PC-9 (cell line): ENCODE measurements at regions not wholly inside any gene's neighbourhood (a gene's known extent, or its start where the extent isn't known, plus 50 kb on each side); places are given as distances from the start of the nearest gene placed in this dataset.

Source experiments
- EZH2 ChIP-seq: fragments of 200-600 bp; sonication (generic); IDR thresholded peaks from 2 replicates; pipeline ENCODE4 v1.8.0; 2017; ENCODE audit warnings: antibody characterized with exemption, low read depth
- TF ChIP-seq, protein P1 (sequence below): fragments of 200-600 bp; sonication (generic); conservative IDR thresholded peaks from 2 replicates; pipeline ENCODE4 v1.6.1; 2017; ENCODE audit warnings: mixed run types, antibody characterized with exemption, mild to moderate bottlenecking, moderate library complexity

GRCh38 chr5:68630354-68630753 is 414.8 kb downstream of the PIK3R1 start:
- TF ChIP-seq EZH2 = no peak
- TF ChIP-seq, protein P1, sequence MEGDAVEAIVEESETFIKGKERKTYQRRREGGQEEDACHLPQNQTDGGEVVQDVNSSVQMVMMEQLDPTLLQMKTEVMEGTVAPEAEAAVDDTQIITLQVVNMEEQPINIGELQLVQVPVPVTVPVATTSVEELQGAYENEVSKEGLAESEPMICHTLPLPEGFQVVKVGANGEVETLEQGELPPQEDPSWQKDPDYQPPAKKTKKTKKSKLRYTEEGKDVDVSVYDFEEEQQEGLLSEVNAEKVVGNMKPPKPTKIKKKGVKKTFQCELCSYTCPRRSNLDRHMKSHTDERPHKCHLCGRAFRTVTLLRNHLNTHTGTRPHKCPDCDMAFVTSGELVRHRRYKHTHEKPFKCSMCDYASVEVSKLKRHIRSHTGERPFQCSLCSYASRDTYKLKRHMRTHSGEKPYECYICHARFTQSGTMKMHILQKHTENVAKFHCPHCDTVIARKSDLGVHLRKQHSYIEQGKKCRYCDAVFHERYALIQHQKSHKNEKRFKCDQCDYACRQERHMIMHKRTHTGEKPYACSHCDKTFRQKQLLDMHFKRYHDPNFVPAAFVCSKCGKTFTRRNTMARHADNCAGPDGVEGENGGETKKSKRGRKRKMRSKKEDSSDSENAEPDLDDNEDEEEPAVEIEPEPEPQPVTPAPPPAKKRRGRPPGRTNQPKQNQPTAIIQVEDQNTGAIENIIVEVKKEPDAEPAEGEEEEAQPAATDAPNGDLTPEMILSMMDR = no peak
